Suprapubic skin (tissue), 3 donors: ENCODE measurements at regions not wholly inside any gene's neighbourhood (a gene's known extent, or its start where the extent isn't known, plus 50 kb on each side); places are given as distances from the start of the nearest gene placed in this dataset.

Experiments
- CTCF ChIP-seq, 2 donors: fragments of 200-600 bp in 1 of 2; fragments of 450-650 bp in 1 of 2; sonication (generic) in 1 of 2; IDR thresholded peaks; one replicate each; pipeline ENCODE4 v1.5.1; 2016 to 2019; ENCODE audit warnings: antibody characterized with exemption in 2 of 2, mild to moderate bottlenecking in 1 of 2, moderate library complexity in 1 of 2
- EP300 ChIP-seq: sonication (generic); formaldehyde crosslinking; IDR thresholded peaks from one replicate; pipeline ENCODE4 v1.6.1; 2017; ENCODE audit warnings: antibody characterized with exemption
- POLR2A ChIP-seq, 2 donors: fragments of 450-650 bp; IDR thresholded peaks; one replicate each; pipeline ENCODE4 v1.6.1; 2017; ENCODE audit warnings: antibody characterized with exemption in 2 of 2, mild to moderate bottlenecking in 2 of 2, moderate library complexity in 2 of 2

GRCh38 chr7:138267934-138268333 lies 191.7 kb downstream of the AKR1D1 start:
- TF ChIP-seq POLR2A (IDR thresholded peaks at IDR 0.05) (no peak), CTCF (IDR thresholded peaks at IDR 0.05) (no peak), EP300 (no peak)
